NCI-H1694 treated with DMSO at 0.1 percent for 48 hours (cell line): ENCODE measurements at regions not wholly inside any gene's neighbourhood (a gene's known extent, or its start where the extent isn't known, plus 50 kb on each side); places are given as distances from the start of the nearest gene placed in this dataset.

Source experiments
- DNase-seq: peaks from one replicate; lab custom pipeline; 2025; lab: John Stamatoyannopoulos, UW

DNA sequence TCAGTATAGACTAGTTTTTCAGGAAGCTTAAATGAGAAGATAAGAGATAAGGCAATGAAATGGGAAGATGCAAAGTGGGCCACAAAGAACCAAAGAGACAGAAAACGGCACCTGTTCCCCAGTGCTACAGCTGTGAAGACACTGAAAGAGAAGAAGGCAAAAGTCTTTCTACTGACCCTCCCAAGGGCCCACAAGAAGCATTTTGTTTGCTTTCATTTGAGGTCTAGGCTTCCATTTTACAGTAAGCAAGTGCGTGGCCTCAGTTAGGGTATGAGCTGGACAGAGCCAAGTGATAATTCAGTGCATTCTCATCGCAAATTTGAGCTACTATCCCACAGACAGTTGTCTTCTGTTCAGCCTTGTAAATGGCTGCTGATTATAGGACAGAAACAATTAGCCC, 53.4 kb upstream of the STK17B start:
- DNase-seq, result no peak

DNA sequence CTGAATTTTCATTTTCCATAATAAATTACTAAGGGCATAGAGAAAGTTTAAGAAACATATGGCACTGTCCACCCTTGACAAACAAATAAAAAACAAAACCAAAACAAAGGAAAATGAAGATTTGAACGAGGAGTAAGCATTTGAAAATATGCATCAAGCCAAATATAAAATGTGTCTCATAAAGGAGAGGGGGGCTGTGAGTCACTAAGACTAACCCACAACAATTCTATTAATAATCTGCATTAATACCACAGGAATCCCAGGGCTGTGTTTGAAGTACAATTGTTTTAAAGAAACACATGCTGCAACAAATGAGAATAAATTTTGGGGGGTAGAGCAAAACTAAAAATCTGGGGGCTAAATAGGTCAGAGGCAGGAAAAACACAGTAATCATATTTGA, 53.8 kb upstream of the STK17B start:
- DNase-seq, result no peak

DNA sequence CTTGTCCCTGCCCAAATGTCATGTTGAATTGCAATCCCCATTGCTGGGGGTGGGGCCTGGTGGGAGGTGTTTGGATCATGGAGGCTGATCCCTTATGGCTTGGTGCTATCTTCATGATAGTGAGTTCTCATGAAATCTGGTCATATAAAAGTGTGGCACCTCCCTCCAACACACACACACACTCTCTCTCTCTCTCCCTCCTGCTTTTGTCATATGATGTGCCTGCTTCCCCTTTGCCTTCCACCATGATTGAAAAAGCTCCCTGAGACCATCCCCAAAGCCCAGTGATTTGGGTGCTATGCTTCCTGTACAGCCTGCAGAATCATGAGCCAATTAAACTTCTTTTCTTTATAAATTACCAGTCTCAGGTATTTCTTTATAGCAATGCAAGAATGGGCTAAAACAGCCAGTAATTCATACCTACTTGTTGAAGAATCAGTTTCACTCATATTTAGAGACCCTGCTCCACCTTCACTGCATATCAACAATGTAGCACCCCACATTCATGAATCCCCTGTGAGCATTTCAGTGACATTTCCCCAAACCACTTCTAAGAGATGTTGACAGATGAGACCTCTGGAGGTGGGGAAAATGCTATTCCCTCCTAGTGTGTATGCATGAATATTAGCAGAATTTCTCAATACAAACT, 54.8 kb upstream of the STK17B start:
- no peak for DNase-seq

DNA sequence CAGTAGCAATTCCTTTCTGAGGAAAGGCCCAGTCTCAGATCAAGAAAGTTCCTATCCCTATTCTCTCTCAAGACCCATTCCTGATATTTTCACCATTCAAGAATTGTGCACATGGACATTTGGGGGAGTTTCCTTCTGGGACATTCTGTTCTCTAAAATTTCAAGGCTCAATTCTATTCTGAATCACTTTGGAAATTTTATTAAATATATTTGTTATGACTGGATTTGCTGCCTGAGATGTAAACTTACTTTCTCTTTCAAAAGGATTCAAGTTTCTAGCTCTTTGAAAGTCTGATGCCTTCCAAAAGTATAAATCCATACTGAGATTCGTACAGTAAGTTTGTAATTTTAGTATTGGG, 55.3 kb upstream of the STK17B start:
- no peak for DNase-seq

DNA sequence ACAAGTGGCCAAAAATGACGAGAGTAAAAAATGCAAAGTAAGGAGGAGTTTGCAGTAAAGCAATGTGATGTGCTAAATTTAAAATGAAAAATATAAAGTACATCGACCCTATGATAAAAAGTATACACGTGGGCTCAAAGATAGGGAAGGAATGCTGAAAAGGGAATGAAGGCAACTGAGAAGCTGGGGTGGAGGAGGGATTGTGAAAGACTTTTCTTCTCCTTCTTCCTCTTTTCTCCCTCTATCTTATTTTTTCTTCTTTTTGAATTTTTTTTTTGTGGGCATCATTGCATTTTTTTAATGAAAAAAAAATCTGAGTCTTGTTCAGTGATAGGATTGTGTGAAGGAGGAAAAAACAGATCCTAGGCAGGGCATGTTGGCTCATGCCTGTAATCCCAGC, 57.6 kb upstream of the STK17B start:
- no peak for DNase-seq

DNA sequence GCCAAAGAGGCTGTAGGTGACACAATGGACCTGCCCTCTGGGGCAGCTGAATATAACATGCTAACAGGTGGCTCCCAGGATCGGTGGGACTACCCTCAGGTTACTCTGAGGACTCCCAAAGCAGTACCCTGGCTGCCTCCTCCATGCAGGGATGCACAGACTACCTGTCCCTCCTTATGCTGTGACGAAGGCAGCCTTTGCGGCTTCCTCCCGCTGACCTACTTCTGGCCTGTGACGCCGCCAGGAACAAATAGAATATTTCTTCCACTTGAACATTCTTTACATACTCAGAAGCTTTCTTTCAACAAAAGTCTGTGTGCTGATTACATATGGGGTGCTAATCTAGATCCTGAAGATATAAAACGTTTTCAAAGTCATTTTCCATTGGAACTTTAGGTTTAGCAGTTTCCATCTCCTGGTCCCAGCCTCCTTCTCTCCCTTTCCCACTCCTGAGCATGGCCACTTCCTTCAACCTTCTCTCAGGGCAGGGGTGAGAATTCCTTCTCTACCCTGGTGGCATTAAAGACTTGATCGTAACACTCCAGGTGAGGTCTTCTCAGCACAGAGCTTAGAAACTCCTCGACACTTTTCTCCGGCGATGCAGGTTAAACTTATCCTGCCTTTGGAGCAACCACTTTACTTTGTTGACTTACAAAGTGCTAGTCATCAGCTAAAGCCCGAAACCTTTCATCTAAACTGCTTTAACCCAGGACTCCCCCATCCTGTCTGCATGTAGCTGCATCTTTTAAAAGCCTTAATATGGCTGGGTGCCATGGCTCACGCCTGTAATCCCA, 58.9 kb upstream of the STK17B start:
- no peak for DNase-seq

DNA sequence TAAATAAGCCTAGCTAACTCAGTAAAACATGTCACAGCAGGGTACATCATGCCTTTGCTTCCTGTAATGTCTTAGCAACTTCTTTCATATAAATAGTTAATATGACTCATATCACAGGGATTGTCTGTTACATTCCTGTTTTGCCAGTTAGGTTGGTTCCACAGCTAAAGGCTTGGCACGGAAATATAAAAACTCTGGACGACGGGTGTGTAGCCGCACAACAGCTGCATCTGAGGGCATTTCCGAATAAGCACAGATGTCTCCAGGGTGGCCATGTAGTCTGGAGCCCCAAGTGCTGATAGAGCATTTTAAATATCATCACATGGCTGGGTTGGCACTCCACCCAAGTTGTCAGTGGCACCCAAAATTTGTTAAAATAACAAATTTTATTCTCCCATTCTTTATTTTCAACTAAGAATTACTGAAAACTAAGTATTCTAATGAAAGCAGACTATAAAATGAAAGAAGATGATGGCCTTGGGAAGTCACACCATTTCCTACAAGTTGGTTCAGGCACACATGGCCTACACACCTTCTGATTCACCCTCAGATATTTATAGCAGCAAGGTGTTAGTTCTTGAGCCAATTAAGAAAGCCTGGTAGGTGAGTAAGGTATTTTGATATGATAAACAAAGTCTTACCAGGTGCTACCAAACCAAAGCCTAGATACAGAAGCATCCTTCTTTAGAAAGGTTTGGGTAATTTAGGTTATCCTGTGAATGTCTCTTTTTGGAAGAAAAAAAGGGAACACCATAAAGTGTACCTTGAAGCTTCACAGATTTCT, 61.8 kb upstream of the STK17B start:
- DNase-seq, result no peak

DNA sequence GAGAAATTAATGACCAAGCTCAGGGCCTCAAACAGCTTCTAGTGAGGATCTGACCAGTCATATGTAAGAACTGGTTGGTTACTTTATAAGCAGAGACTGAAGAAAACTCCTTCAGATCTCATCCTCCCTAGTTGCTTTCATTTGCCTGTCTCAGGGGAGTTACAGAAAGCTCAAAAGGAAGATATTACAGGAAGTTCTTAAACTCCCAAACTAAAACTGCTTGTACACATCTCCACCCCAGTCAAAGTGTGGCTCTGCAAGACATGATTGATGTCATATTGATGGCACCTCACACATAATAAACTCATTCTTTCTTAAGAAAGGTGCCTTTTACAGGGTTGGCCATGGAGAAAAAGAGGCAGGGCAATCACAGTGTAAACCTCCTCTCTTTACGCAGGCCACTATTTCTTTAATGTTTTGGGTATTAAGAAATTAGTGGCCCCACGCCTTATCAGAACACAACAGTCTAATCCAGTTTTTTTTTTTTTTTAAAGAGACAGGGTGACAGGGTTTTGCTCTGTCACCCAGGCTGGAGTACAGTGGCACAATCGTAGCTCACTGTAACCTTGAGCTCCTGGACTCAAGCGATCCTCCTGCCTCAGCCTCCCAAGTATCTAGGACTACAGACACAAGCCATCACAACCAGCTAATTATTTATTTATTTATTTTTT, 62.6 kb upstream of the STK17B start:
- DNase-seq, result no peak

DNA sequence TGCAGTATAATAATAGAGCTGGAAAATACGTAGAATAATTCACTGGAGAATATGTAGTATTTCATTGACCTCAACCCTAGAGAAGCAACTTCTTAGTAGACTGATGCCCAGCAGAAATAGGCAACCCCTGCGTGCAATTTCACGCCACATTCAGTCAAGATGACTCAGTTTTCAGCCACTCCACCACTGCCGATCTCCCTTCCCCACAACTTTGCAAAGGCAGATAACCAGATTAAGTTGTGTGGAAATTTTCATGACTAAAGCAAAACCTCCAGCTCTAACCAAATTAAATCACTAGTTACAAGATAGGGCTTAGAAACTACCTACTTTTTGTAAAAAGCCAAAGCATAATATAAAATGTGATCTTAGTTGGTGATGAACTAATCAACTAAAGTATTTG, 63.3 kb upstream of the STK17B start:
- DNase-seq, result no peak

DNA sequence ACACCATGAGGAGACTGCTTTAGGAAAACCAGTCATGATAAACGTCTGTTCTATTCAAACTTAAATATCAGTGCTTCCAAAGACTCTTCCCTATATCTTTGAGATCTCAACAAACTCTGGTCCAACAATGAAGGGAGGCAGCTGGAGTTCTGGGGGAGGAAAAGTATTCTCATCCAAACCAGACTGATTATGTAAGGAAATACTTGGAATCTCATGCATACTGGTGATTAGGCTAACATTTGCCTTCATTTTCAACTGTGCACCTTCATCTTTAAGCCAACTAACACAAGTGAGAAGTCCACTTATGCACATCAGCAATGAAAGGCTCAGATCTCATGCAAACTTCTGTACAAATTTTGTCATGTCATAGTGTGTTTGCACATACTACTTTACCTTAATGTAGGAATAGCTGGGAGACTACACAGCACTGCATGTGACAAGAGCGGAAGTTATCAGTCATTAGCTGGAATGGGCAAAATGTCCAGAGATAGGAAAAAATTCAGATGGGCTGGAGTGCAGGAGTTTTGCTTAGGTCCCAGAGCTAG, 67.5 kb upstream of the STK17B start:
- no peak for DNase-seq

DNA sequence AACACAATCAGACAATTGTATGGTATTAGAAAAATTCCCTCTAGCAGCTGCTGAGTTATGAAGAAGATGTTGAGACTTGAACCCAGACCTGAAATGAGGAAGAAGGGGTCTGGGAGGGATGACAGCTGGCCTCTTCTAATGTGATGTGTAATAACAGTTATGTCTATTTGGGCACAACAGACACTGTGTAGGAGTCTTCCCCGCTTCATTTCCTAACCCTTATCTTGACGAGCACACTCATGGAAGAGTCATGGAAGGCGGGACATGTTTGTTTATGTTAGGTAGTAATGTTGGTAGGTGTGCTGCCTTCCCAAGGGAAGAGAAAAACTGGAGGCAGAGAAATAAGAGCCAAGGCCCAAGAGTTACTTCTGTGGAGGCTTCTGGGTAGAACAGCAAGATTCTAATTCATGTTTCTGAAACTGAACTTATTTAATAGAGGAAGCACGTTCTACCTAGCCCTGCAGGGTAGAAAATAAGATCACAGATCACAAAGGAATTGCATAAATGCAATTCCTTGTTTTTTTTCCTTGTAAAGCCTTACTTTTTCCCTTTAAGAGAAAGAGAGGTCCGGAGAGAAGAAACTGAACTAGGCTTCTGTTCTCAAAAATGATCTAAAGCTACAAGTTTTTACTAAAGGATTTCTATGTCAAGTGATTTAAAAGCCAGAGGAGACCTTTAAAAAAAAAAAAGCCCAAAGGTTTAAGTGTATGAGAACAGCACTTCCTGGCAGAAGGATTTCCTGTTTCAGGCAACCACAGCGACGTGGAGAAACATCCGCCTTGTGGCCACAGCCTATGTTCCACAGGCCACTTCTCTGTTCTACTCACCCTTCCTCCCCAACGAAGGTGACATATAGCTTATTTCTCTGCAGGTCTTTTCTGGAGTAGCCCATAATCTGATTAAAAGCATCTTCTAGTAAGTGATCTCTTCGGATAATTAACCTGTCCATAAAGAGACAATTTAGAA, 68.5 kb upstream of the STK17B start:
- DNase-seq, result no peak

DNA sequence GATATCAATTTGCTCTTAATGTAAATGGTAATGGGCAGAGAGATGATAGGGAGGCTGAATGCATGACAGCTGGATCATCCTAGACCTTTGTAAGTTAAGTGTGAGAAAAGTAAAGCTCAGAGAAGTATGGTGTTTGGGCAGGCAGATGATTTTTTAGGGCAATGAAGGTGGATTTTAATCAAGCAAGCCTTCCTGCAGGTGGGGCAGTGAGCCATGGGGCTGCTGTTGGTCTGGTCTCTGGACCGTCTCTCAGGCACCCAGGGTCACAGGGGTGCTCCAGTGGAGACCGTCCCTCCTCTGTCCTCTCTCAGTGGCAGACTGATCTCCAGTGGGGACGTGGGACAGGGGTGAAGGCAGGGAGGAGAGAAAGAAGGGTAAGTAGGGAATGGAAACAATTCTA, 69.8 kb upstream of the STK17B start:
- no peak for DNase-seq

DNA sequence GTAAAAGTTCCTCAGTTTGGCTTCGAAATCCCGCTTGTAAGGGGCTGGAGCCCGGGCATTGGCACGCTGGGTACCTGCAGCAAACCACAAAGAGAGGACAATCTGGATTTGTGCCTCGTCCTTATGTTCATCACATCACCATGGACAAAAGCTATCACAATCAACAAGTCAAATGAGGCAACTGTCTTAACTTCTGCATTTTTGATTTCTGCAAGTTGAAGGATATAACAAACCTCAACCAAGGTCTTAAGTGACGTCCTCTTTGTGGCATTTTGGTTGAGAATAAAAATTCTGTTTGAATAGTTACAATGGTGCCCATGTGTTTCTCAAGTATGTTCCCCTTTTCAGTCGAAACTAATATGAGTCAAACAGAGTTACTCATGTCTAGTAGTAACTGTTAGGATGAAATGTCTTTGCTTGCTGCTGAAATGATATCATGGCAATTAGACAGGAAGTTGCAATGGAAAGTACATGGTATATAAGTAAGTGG, 70.8 kb upstream of the STK17B start:
- no peak for DNase-seq

DNA sequence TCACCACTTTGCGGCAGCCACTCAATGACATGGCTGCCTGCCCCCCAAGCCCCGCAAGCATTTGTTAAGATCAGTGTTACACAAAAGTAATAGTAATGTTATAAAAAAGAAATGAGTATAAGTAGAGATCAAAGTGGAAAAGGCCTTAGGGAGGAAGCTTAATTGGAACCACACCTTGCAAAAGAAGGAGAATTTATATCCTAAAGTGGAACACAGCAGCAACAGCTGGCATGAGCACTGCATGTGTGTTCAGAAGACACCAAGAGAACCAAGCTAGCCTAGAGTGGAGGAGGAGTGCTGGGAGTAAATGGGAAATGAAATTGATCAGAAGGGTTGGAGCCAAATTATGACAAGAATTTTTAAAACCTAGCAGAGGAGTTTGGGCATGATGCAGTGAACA, 73.1 kb upstream of the STK17B start:
- no peak for DNase-seq

DNA sequence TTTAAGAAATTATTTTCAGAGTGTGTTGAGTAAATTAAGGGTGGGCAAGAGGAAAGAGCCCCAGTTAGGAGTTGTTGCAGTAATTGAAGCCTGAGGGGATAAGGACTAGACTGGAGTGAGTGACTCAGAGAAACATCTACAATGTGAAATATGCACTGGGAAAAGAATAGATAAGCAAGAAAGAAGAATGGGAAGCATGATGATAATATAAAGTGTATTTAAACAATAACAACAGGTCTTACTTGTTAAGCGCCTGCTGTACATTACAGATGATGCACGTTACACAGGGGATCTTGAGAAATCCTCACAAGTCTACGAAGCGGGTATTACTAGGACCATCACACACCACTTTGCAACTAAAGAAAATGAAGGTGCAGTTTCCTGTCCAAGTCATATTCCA, 73.6 kb upstream of the STK17B start:
- no peak for DNase-seq

DNA sequence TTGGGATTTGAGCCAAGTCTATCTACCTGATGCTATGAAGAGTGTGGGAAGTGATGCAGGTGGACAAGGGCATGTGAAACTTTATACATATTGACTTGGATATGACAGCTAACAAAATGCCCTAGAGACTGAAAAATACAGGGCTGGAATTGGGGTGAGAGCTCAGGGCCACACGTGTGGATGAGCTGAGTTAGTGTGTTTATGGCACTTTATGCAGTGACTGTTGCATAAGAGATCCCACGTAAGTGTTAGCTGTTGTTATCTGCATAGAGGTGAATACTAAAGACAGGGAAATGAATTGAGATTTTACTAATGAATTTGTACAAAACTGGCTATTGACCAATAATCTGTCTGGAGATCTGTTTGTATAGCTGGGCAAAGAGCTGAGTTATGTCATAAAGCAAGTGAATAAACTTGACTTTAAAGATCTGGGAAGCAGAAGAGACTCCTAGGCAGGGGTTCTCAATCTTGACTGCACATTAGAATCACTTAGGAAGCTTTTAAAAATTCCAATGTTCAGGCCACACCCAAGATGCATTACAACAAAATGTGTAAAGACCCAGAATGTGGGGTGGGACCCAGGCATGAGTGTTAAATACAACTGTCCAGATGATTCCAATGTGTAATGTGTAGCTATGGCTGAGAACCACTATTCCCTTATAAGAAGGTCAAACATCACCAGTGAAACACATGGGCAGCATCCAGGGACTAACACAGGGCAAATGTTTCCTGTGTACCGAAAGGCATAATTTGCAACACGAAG, 74.2 kb upstream of the STK17B start:
- DNase-seq, result no peak

DNA sequence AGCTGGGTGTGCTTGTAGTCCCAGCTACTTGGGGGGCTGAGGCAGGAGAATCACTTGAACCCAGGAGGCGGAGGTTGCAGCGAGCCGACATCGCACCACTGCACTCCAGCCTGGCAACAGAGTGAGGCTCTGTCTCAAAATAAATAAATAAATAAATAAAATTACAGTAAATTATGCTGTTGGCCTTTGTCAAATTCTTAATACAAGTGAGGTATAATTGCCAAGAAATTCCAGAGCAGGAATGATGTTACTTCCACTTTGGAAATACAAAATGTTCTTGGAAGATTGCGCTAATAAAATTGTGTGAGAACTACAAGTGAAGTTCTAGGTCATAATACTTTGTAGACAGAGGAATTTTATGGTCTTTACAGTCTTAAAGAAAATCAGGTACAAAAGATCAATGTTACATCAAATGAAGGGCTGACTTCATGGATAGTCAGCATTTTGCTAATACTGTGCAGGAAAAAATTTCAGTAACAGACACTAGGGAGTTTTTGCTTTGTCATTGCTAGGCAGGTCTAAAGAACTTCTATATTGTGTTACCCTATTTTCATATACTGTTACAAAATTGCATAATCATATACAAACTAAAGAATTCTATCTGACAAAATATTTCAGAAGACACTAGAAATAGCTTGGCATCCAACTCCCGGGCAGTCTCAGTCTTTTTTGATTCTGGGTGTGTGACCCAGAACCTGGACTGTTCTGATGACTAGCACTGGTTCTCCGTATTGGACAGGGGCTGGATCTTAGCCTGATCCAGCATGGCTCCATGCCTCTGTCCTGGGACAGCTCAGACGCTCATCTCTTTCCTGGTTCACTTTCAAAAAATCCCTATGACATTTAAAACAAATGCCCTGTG, 76.0 kb upstream of the STK17B start:
- no peak for DNase-seq

DNA sequence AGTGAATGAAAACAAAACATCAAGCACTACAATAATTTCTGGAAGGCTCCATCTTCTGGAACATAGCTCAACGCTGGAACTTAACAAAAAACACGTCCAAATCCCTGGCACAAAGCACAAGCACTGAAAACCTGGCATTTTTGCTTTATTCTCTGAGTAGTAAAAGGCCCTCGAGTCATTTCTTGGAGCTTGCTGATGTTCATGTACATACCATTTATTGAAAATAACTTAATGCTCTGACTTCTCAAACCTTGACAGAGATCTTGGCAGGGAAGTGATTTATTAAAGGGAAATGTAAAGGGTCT, 76.5 kb upstream of the STK17B start:
- DNase-seq, result no peak

DNA sequence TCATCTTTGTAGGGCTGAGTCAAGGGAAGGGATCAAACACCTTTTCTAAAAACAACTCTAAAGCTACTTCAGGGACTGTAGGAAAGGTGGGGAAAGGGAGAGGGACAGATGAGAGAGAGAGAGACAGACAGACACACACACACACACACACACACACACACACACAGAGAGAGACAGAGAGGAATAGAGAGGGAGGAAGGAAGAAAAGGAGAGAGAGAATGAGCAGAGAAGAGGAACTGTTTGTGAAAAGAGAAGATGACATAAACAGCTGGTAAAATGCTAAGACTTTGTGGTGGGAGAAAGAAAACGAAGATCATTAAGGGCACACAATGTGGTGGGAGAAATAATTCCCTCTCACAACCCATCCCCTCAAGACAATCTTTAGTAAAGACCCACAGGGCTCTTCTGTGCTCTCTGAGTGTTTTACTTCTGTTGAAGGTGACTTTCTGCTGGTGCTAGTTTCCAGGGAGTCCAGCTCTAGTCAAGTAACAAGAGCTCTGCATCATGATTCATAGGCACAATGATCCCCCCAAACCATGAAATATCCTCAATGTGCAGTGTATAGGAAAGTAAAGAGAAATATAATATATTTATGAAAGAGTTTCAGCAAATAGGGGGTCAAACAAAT, 77.2 kb upstream of the STK17B start:
- no peak for DNase-seq
